Fibroblast of lung (primary cell): ENCODE measurements at regions not wholly inside any gene's neighbourhood (a gene's known extent, or its start where the extent isn't known, plus 50 kb on each side); places are given as distances from the start of the nearest gene placed in this dataset.

Experiments used
- CTCF ChIP-seq, 2 donors: IDR thresholded peaks in 1 of 2; conservative IDR thresholded peaks in 1 of 2; 1 replicate in 1 of 2; 2 replicates in 1 of 2; pipeline ENCODE4 v1.5.1; 2011 to 2012; ENCODE audit warnings: low read length in 2 of 2, control low read depth in 1 of 2, inconsistent platforms in 1 of 2, low read depth in 1 of 2, mild to moderate bottlenecking in 1 of 2
- EZH2 ChIP-seq: IDR thresholded peaks from 2 replicates; pipeline ENCODE4 v1.5.1; 2012; ENCODE audit warnings: low read length, control low read depth, mild to moderate bottlenecking; ENCODE audit errors: missing control alignments

- peak in 1 of 2 donors; percentile 30 for TF ChIP-seq CTCF (conservative IDR thresholded peaks at IDR 0.05 in 1 of 2, IDR thresholded peaks at IDR 0.05 in 1 of 2; ENCODE audit: low read depth in 1 of 2, low read length in 2 of 2)
- TF ChIP-seq EZH2: no peak
These were observed 183.4 kb downstream of the KIT start for GRCh38 chr4:54840992-54841768.
